ENCODE measurements at regions not wholly inside any gene's neighbourhood (a gene's known extent, or its start where the extent isn't known, plus 50 kb on each side); places are given as distances from the start of the nearest gene placed in this dataset.

DNA sequence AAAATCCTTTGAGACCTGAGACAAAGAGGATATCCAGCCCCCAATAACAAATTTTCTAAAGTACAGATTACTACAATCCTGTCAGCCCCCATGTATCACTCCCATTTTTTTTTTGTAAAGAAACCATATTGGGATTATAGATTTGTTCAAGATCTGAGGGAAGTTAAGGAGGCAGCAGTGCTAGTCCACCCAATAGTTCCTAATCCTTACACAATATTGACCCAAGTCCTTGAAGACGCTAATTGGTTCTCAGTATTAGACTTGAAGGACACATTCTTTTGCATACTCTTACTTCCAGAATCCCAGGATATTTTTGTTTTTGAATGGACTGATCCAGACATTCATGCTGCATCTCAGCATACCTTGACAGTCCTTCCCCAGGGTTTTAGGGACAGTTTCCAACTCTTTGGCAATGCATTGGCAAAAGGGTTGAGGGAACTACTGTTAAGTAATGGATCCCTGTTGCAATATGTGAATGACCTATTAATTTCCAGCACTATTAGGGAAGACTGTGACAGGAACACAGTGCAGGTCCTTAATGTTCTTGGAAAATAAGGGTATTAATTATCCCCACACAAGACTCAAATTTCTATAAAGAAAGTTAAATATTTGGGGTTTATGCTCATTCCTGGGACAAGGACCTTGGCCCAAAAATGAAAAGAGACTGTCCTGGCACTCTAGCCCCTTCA, 1519.5 kb upstream of the SEL1L start:
- TF ChIP-seq ZNF146 (tag by site-specific recombination; IDR thresholded peaks at IDR 0.05), result no peak
- no peak for TF ChIP-seq ZNF302 (tag by site-specific recombination; IDR thresholded peaks at IDR 0.05; ENCODE audit: low read depth)
- TF ChIP-seq, protein P1, sequence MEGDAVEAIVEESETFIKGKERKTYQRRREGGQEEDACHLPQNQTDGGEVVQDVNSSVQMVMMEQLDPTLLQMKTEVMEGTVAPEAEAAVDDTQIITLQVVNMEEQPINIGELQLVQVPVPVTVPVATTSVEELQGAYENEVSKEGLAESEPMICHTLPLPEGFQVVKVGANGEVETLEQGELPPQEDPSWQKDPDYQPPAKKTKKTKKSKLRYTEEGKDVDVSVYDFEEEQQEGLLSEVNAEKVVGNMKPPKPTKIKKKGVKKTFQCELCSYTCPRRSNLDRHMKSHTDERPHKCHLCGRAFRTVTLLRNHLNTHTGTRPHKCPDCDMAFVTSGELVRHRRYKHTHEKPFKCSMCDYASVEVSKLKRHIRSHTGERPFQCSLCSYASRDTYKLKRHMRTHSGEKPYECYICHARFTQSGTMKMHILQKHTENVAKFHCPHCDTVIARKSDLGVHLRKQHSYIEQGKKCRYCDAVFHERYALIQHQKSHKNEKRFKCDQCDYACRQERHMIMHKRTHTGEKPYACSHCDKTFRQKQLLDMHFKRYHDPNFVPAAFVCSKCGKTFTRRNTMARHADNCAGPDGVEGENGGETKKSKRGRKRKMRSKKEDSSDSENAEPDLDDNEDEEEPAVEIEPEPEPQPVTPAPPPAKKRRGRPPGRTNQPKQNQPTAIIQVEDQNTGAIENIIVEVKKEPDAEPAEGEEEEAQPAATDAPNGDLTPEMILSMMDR (tag by site-specific recombination; IDR thresholded peaks at IDR 0.05), result no peak
- TF ChIP-seq ZNF549 (tag by site-specific recombination; IDR thresholded peaks at IDR 0.05), result no peak
- TF ChIP-seq SP2 (tag by site-specific recombination; IDR thresholded peaks at IDR 0.05), result no peak
- TF ChIP-seq TCF7L2 (IDR thresholded peaks at IDR 0.05; ENCODE audit: borderline replicate concordance, low read depth, low read length), result no peak
- no peak for TF ChIP-seq ZNF248 (tag by site-specific recombination; IDR thresholded peaks at IDR 0.05)
- no peak for TF ChIP-seq ZNF174 (tag by site-specific recombination; IDR thresholded peaks at IDR 0.05)
- TF ChIP-seq ZNF292 (tag by site-specific recombination; IDR thresholded peaks at IDR 0.05; ENCODE audit: borderline replicate concordance, low read depth), result no peak
- no peak for TF ChIP-seq HOXC10 (CRISPR knock-in tag; IDR thresholded peaks at IDR 0.05)
- no peak for TF ChIP-seq ZNF624 (tag by site-specific recombination; IDR thresholded peaks at IDR 0.05)
- no peak for TF ChIP-seq GLI2 (tag by site-specific recombination; IDR thresholded peaks at IDR 0.05; ENCODE audit: borderline replicate concordance, low read depth)
- no peak for TF ChIP-seq TRIM28 (IDR thresholded peaks at IDR 0.05; ENCODE audit: borderline replicate concordance, low read length)
